Neural progenitor cell (in vitro differentiated cells): ENCODE measurements at regions not wholly inside any gene's neighbourhood (a gene's known extent, or its start where the extent isn't known, plus 50 kb on each side); places are given as distances from the start of the nearest gene placed in this dataset.

ENCODE experiments used
- CTCF ChIP-seq: fragments of 200-600 bp; sonication (generic); IDR thresholded peaks from 2 replicates; pipeline ENCODE4 v1.5.1; 2017; ENCODE audit warnings: antibody characterized with exemption, mild to moderate bottlenecking
- EZH2 ChIP-seq: fragments of 200-600 bp; sonication (generic); IDR thresholded peaks from 2 replicates; pipeline ENCODE4 v1.6.1; 2017; ENCODE audit warnings: antibody characterized with exemption, mild to moderate bottlenecking, moderate library complexity

- TF ChIP-seq CTCF: no peak
- no peak for TF ChIP-seq EZH2
These were observed 350.5 kb downstream of the CDC5L start for GRCh38 chr6:44737829-44738528.
